Prostate gland (tissue), 2 donors: ENCODE measurements at regions not wholly inside any gene's neighbourhood (a gene's known extent, or its start where the extent isn't known, plus 50 kb on each side); places are given as distances from the start of the nearest gene placed in this dataset.

Experiments
- POLR2A ChIP-seq: fragments of 450-650 bp; IDR thresholded peaks from one replicate; pipeline ENCODE4 v1.6.1; 2016; ENCODE audit warnings: antibody characterized with exemption, mild to moderate bottlenecking
- TF ChIP-seq, protein P1 (sequence below), 4 experiments: fragments of 200-600 bp in 2 of 4; fragments of 450-650 bp in 2 of 4; sonication (generic) in 2 of 4; IDR thresholded peaks; 1 replicate in 3 of 4; 2 replicates in 1 of 4; pipeline ENCODE4 v1.5.1; 2016 to 2019; ENCODE audit warnings: antibody characterized with exemption in 4 of 4, mild to moderate bottlenecking in 2 of 4, moderate library complexity in 2 of 4

DNA sequence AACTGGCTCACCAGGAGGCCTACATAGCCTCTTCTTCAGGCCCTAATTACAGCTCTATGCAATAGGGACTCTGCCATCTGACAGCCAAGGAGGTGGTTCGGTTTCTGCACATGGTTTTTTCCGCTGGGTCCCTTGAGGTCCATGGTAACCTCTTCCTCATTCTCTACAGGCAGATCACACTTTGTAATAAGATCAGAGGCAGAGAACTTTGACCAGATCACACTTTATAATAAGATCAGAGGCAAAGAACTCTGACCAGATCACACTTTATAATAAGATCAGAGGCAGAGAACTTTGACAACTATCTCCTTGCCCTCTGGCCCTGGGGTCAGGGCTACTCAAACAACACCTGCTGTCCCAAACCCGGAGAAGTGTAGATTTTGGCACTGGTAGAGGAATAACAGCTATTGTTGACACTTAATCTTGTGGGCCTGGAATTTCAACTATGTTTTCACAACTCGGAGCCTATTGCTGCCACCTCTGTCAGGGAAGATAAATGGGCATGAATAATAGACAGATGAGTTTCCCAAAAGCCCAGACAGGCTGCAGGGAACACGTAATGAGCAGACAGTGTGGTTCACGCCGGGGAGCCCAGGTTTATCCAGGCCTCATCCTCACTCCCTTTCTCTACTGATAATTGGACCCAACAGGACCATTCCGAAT, 246.1 kb downstream of the UQCRFS1 start:
- TF ChIP-seq POLR2A = no peak
- TF ChIP-seq, protein P1, sequence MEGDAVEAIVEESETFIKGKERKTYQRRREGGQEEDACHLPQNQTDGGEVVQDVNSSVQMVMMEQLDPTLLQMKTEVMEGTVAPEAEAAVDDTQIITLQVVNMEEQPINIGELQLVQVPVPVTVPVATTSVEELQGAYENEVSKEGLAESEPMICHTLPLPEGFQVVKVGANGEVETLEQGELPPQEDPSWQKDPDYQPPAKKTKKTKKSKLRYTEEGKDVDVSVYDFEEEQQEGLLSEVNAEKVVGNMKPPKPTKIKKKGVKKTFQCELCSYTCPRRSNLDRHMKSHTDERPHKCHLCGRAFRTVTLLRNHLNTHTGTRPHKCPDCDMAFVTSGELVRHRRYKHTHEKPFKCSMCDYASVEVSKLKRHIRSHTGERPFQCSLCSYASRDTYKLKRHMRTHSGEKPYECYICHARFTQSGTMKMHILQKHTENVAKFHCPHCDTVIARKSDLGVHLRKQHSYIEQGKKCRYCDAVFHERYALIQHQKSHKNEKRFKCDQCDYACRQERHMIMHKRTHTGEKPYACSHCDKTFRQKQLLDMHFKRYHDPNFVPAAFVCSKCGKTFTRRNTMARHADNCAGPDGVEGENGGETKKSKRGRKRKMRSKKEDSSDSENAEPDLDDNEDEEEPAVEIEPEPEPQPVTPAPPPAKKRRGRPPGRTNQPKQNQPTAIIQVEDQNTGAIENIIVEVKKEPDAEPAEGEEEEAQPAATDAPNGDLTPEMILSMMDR (IDR thresholded peaks at IDR 0.05) = no peak
